Esophagus (tissue), 2 donors: ENCODE measurements at regions not wholly inside any gene's neighbourhood (a gene's known extent, or its start where the extent isn't known, plus 50 kb on each side); places are given as distances from the start of the nearest gene placed in this dataset.

Experiments used
- H3K27ac ChIP-seq, 2 donors: one replicate each; pipeline ENCODE4 v1.5.1; 2013; ENCODE audit warnings: low read depth in 2 of 2, mild to moderate bottlenecking in 2 of 2, inconsistent platforms in 1 of 2, low read length in 1 of 2, moderate library complexity in 1 of 2
- H3K27me3 ChIP-seq, 2 donors: one replicate each; pipeline ENCODE4 v1.6.1; 2013; ENCODE audit warnings: low read length in 2 of 2, control low read depth in 1 of 2, mild to moderate bottlenecking in 1 of 2; ENCODE audit not compliant: insufficient read depth in 2 of 2, control insufficient read depth in 1 of 2
- H3K36me3 ChIP-seq, 2 donors: one replicate each; pipeline ENCODE4 v1.6.1; 2013; ENCODE audit warnings: low read length in 1 of 2; ENCODE audit not compliant: control insufficient read depth in 2 of 2, insufficient read depth in 2 of 2
- H3K4me1 ChIP-seq, 2 donors: one replicate each; pipeline ENCODE4 v1.6.1; 2013; ENCODE audit warnings: low read length in 1 of 2; ENCODE audit not compliant: control insufficient read depth in 2 of 2, insufficient read depth in 2 of 2
- H3K4me3 ChIP-seq, 2 donors: one replicate each; pipeline ENCODE4 v1.5.1; 2013; ENCODE audit warnings: low read length in 2 of 2, mild to moderate bottlenecking in 2 of 2, low read depth in 1 of 2, moderate library complexity in 1 of 2
- H3K9me3 ChIP-seq, 2 donors: one replicate each; pipeline ENCODE4 v1.6.1; 2013; ENCODE audit warnings: mild to moderate bottlenecking in 2 of 2, low read depth in 1 of 2, low read length in 1 of 2, moderate library complexity in 1 of 2; ENCODE audit not compliant: control insufficient read depth in 2 of 2, insufficient read depth in 1 of 2
- WGBS, 2 donors: extraction: QIAGEN DNeasy Blood & Tissue Kit; methylation state at CpG; one replicate each; pipeline ENCODE4 v1.1.7; 2013; 5-methylcytosine and 5-hydroxymethylcytosine counted together
- donor health status: healthy with polysubstance abuse.
- donor health status: Bipolar disorder and iron deficiency.

- Histone ChIP-seq H3K36me3 (no peaks in the 10 kb centered on the region), H3K4me3 (no peak overlapping the region), H3K9me3 (peaks cover 0 to 4% of the 10 kb centered on the region in 2 donors), H3K27ac (no peak overlapping the region), H3K4me1 (peaks cover 0 to 2% of the 10 kb centered on the region in 2 donors), H3K27me3 (peaks cover 16 to 22% of the 10 kb centered on the region in 2 donors)
- WGBS, 2 donors = 34 to 35% methylated on average over 23 of the region's 23 CpGs
These were observed 99.9 kb upstream of the CCL2 start for GRCh38 chr17:34154961-34155730.

- 84 to 88% methylated on average over 7 of the region's 7 CpGs for WGBS, 2 donors
These were observed 99.1 kb upstream of the CCL2 start for GRCh38 chr17:34155947-34156346.

GRCh38 chr17:34156401-34156740 is 98.7 kb upstream of the CCL2 start:
- 47 to 50% methylated on average over 16 of the region's 16 CpGs for WGBS, 2 donors
- Histone ChIP-seq H3K27ac (no peak overlapping the region), H3K27me3 (peaks cover 16 to 22% of the 10 kb centered on the region in 2 donors), H3K4me1 (peaks cover 0 to 2% of the 10 kb centered on the region in 2 donors), H3K4me3 (no peak overlapping the region), H3K36me3 (no peaks in the 10 kb centered on the region), H3K9me3 (peaks cover 0 to 4% of the 10 kb centered on the region in 2 donors)

More at GRCh38 chr17:34155947-34156346, 99.1 kb upstream of the CCL2 start:
- Histone ChIP-seq H3K36me3 (no peaks in the 10 kb centered on the region), H3K9me3 (peaks cover 0 to 4% of the 10 kb centered on the region in 2 donors), H3K27me3 (peaks cover 16 to 22% of the 10 kb centered on the region in 2 donors), H3K27ac (no peak overlapping the region), H3K4me1 (peaks cover 0 to 2% of the 10 kb centered on the region in 2 donors), H3K4me3 (no peak overlapping the region)

- Histone ChIP-seq H3K27me3 (peaks cover 16 to 22% of the 10 kb centered on the region in 2 donors), H3K27ac (no peak overlapping the region), H3K4me1 (peaks cover 0 to 2% of the 10 kb centered on the region in 2 donors), H3K36me3 (no peaks in the 10 kb centered on the region), H3K9me3 (peaks cover 0 to 4% of the 10 kb centered on the region in 2 donors), H3K4me3 (no peak overlapping the region)
- 3 to 5% methylated on average over 37 to 42 of the region's 42 CpGs for WGBS, 2 donors
These were observed 98.1 kb upstream of the CCL2 start for GRCh38 chr17:34156741-34157589.

- Histone ChIP-seq H3K27ac (no peak overlapping the region), H3K36me3 (no peaks in the 10 kb centered on the region), H3K9me3 (peaks cover 0 to 4% of the 10 kb centered on the region in 2 donors), H3K27me3 (peaks cover 11 to 14% of the 10 kb centered on the region in 2 donors), H3K4me3 (no peak overlapping the region), H3K4me1 (peaks cover 0 to 2% of the 10 kb centered on the region in 2 donors)
- 58 to 65% methylated on average over 4 of the region's 4 CpGs for WGBS, 2 donors
These were observed 93.4 kb upstream of the CCL2 start for GRCh38 chr17:34161690-34162089.

GRCh38 chr17:34163123-34163522 is 92.0 kb upstream of the CCL2 start:
- peaks cover 2 to 8% of the 10 kb centered on the region in 2 donors for H3K27me3 ChIP-seq
- no peak overlapping the region for H3K27ac ChIP-seq

GRCh38 chr17:34163646-34164045 is 91.4 kb upstream of the CCL2 start:
- Histone ChIP-seq H3K4me3 (no peak overlapping the region), H3K9me3 (no peaks in the 10 kb centered on the region), H3K27me3 (peaks cover 2 to 8% of the 10 kb centered on the region in 2 donors), H3K36me3 (no peaks in the 10 kb centered on the region), H3K27ac (no peak overlapping the region), H3K4me1 (no peaks in the 10 kb centered on the region)
- WGBS, 2 donors = 11 to 12% methylated on average over 6 of the region's 6 CpGs

More at GRCh38 chr17:34163123-34163522, 92.0 kb upstream of the CCL2 start:
- Histone ChIP-seq H3K4me1 (no peaks in the 10 kb centered on the region), H3K9me3 (peaks cover 0 to 2% of the 10 kb centered on the region in 2 donors), H3K4me3 (no peak overlapping the region), H3K36me3 (no peaks in the 10 kb centered on the region)
- 39 to 54% methylated on average over 5 of the region's 5 CpGs for WGBS, 2 donors

GRCh38 chr17:34164837-34165236 is 90.2 kb upstream of the CCL2 start:
- no peak overlapping the region for H3K27ac ChIP-seq
- no peaks in the 10 kb centered on the region for H3K36me3 ChIP-seq
- no peak overlapping the region for H3K4me3 ChIP-seq
- WGBS, 2 donors = 67 to 73% methylated on average over 4 of the region's 4 CpGs
- peaks cover 0 to 8% of the 10 kb centered on the region in 2 donors for H3K27me3 ChIP-seq
- no peaks in the 10 kb centered on the region for H3K4me1 ChIP-seq
- no peaks in the 10 kb centered on the region for H3K9me3 ChIP-seq

- Histone ChIP-seq H3K27me3 (peaks cover 0 to 8% of the 10 kb centered on the region in 2 donors), H3K4me3 (no peak overlapping the region), H3K36me3 (no peaks in the 10 kb centered on the region), H3K9me3 (no peaks in the 10 kb centered on the region), H3K4me1 (no peaks in the 10 kb centered on the region), H3K27ac (no peak overlapping the region)
These were observed 88.7 kb upstream of the CCL2 start for GRCh38 chr17:34166352-34166751.
